ENCODE measurements at regions not wholly inside any gene's neighbourhood (a gene's known extent, or its start where the extent isn't known, plus 50 kb on each side); places are given as distances from the start of the nearest gene placed in this dataset.

- Histone ChIP-seq H3K4me3 (ENCODE audit: low read depth, low read length) (no peak overlapping the region), H3K36me3 (replicated peaks) (no peaks in the 10 kb centered on the region), H3K27me3 (replicated peaks) (no peaks in the 10 kb centered on the region), H3K27ac (no peak overlapping the region)
- TF ChIP-seq CTCF (IDR thresholded peaks at IDR 0.05; ENCODE audit: low read depth, low read length, missing control alignments): no peak
- in situ Hi-C loops (cut with HindIII; ENCODE audit: low pct_ligation_motif_present, low sequenced_read_pairs): no loop called here
- no peak for DNase-seq
Measured at GRCh38 chr1:4557949-4558348, 96.5 kb upstream of the AJAP1 start.

- no peak for DNase-seq
- no peak overlapping the region for H3K4me3 ChIP-seq (ENCODE audit: low read depth, low read length)
- H3K27ac ChIP-seq: no peak overlapping the region
- in situ Hi-C loops (cut with HindIII; ENCODE audit: low pct_ligation_motif_present, low sequenced_read_pairs): no loop called here
- TF ChIP-seq CTCF (IDR thresholded peaks at IDR 0.05; ENCODE audit: low read depth, low read length, missing control alignments): no peak
- H3K36me3 ChIP-seq (replicated peaks): no peaks in the 10 kb centered on the region
- no peaks in the 10 kb centered on the region for H3K27me3 ChIP-seq (replicated peaks)
Measured at GRCh38 chr1:4561205-4561604, 93.2 kb upstream of the AJAP1 start.

DNA sequence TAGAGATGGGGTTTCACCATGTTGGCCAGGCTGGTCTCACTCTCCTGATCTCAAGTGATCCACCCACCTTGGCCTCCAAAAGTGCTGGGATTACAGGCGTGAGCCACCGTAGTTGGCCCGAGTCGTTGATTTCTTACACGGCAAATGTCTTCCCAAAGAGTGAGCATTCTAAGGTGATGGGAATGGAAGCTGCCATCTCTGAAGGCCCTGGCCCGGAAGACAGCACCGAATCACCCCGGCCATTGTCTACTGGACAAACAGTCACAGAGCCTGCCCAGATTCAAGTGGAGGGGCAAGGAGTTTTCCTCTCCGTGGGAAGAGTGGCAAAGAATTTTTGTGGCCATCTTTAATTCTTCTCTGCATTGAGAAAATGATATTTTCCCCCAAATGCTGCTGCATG lies 92.1 kb upstream of the AJAP1 start:
- in situ Hi-C loops (cut with HindIII; ENCODE audit: low pct_ligation_motif_present, low sequenced_read_pairs): no loop called here
- Histone ChIP-seq H3K27me3 (replicated peaks) (no peaks in the 10 kb centered on the region), H3K4me3 (ENCODE audit: low read depth, low read length) (no peak overlapping the region), H3K36me3 (replicated peaks) (no peaks in the 10 kb centered on the region), H3K27ac (no peak overlapping the region)
- TF ChIP-seq CTCF (IDR thresholded peaks at IDR 0.05; ENCODE audit: low read depth, low read length, missing control alignments): no peak
- DNase-seq: no peak

DNA sequence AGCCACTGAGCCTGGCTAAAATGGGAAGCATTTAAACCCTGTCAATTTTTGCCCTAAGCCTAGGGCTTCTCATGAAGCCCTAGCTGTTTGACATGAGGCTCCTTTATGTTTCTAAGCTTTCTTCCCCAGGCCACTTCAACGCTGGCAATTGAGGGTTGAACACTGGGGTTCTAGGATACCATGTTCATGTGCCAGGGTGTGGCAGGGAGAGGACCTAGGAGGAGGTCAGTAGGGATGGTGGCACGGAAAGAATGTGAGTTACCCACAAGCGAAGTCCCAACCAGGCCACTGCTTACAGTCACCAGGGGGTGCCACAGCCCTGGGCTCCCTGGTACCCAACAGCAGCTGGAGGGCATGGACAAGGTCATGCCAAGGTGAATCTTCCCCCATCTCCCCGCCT lies 90.8 kb upstream of the AJAP1 start:
- Histone ChIP-seq H3K4me3 (ENCODE audit: low read depth, low read length) (no peak overlapping the region), H3K36me3 (replicated peaks) (no peaks in the 10 kb centered on the region), H3K27ac (no peak overlapping the region), H3K27me3 (replicated peaks) (no peaks in the 10 kb centered on the region)
- DNase-seq: no peak
- TF ChIP-seq CTCF (IDR thresholded peaks at IDR 0.05; ENCODE audit: low read depth, low read length, missing control alignments): no peak
- in situ Hi-C loops (cut with HindIII; ENCODE audit: low pct_ligation_motif_present, low sequenced_read_pairs): no loop called here

GRCh38 chr1:4564051-4564450 lies 90.4 kb upstream of the AJAP1 start:
- TF ChIP-seq CTCF (IDR thresholded peaks at IDR 0.05; ENCODE audit: low read depth, low read length, missing control alignments): no peak
- Histone ChIP-seq H3K4me3 (ENCODE audit: low read depth, low read length) (no peak overlapping the region), H3K27ac (no peak overlapping the region), H3K27me3 (replicated peaks) (no peaks in the 10 kb centered on the region), H3K36me3 (replicated peaks) (no peaks in the 10 kb centered on the region)
- in situ Hi-C loops (cut with HindIII; ENCODE audit: low pct_ligation_motif_present, low sequenced_read_pairs): no loop called here
- DNase-seq: no peak

DNA sequence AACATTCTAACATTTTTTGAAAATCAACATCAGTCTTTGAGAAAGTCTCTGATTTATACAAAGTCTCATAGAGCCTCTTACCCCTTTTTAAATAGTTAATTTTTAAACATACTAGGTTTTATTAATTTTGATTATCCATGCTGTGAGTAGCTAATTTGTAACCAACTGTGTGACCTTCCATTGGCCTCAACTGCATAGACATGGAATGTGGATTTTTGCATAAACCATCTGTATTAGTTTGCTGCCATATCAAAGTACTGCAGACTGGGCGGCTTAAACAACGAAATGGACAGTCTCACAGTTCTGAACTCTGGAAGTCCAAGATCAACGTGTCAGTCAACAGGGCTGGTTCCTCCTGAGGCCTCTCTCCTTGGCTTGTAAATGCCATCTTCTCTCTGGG lies 89.2 kb upstream of the AJAP1 start:
- H3K27ac ChIP-seq: no peak overlapping the region
- TF ChIP-seq CTCF (IDR thresholded peaks at IDR 0.05; ENCODE audit: low read depth, low read length, missing control alignments): no peak
- DNase-seq: no peak
- H3K4me3 ChIP-seq (ENCODE audit: low read depth, low read length): no peak overlapping the region
- H3K36me3 ChIP-seq (replicated peaks): no peaks in the 10 kb centered on the region
- H3K27me3 ChIP-seq (replicated peaks): no peaks in the 10 kb centered on the region
- in situ Hi-C loops (cut with HindIII; ENCODE audit: low pct_ligation_motif_present, low sequenced_read_pairs): no loop called here

Data from brain microvascular endothelial cell (primary cell).